ENCODE measurements at regions not wholly inside any gene's neighbourhood (a gene's known extent, or its start where the extent isn't known, plus 50 kb on each side); places are given as distances from the start of the nearest gene placed in this dataset.

DNA sequence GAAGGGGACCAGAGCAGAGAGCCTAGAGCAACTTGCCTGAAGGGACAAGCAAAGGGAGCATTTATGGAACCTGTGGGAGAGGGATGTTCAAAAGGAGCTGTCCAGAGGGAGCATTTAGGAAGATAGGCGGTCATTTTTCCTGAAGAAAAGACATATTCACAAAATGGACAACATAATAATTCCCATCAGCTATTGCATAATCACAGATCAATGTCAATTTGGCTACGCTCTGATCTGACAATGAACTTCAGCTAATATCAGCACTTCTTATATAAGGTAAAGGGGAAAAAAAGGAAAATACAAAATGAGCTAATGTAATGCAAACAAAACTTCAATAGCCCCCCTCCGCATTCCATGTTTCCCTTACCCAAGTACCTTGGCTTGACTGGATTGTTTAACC, 291.1 kb upstream of the CDH7 start:
- Histone ChIP-seq H3K9me3 (ENCODE audit: control insufficient read depth, low read depth, low read length) (no peaks in the 10 kb centered on the region), H3K27ac (ENCODE audit: low read length) (no peak overlapping the region), H3K9ac (ENCODE audit: low read length) (no peak overlapping the region), H3K4me1 (ENCODE audit: control insufficient read depth, low read depth, low read length) (no peaks in the 10 kb centered on the region), H3K27me3 (ENCODE audit: control insufficient read depth, insufficient read depth, low read length) (no peaks in the 10 kb centered on the region), H3K4me3 (ENCODE audit: low read length) (no peak overlapping the region), H3K36me3 (ENCODE audit: control insufficient read depth, low read depth, low read length) (no peaks in the 10 kb centered on the region)

DNA sequence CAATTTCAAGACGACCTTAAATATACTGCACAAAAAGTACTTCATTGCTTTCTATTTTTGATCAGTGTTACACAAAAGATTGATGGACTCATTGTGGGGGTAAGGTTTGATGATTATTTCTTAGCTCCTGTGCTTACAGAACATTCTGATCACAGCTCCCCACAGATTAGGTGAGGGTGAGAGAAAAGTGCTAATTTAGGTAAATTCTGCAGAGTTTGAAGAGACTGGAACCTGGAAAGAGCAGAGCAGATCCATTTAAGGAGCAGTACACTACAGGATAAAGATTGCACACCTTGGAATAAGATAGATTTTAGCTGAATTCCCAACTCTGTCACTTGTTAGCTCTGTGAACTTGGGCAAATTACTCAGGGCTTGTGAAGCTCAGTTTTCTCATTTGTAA, 291.9 kb upstream of the CDH7 start:
- H3K27me3 ChIP-seq (ENCODE audit: control insufficient read depth, insufficient read depth, low read length): no peaks in the 10 kb centered on the region

DNA sequence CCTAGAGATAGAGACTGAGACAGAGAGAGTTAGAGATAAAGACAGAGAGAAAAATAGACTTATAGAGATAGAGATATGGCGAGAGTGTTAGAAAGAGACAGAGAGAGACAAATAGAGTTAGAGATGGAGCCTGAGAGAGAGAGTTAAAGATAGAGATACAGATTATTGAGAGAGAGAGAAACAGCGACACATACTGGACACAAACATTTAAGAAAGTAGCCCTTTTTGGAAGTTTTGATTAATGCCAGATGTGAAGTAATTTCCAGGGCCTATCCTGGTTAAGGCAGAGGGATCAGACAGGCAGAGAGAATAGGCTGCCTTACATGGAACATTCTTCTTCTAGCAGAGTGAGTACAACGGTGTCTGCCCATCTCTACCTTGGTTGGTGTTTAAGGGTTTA, 311.6 kb upstream of the CDH7 start:
- Histone ChIP-seq H3K4me3 (ENCODE audit: low read length) (no peak overlapping the region), H3K4me1 (ENCODE audit: control insufficient read depth, low read depth, low read length) (no peaks in the 10 kb centered on the region), H3K27me3 (ENCODE audit: control insufficient read depth, insufficient read depth, low read length) (no peaks in the 10 kb centered on the region), H3K27ac (ENCODE audit: low read length) (no peak overlapping the region), H3K9ac (ENCODE audit: low read length) (no peak overlapping the region), H3K9me3 (ENCODE audit: control insufficient read depth, low read depth, low read length) (peaks cover 4% of the 10 kb centered on the region), H3K36me3 (ENCODE audit: control insufficient read depth, low read depth, low read length) (no peaks in the 10 kb centered on the region)

More for the DNA sequence above, 291.9 kb upstream of the CDH7 start:
- H3K4me1 ChIP-seq (ENCODE audit: control insufficient read depth, low read depth, low read length): no peaks in the 10 kb centered on the region
- H3K36me3 ChIP-seq (ENCODE audit: control insufficient read depth, low read depth, low read length): no peaks in the 10 kb centered on the region
- H3K9ac ChIP-seq (ENCODE audit: low read length): no peak overlapping the region
- no peaks in the 10 kb centered on the region for H3K9me3 ChIP-seq (ENCODE audit: control insufficient read depth, low read depth, low read length)
- no peak overlapping the region for H3K4me3 ChIP-seq (ENCODE audit: low read length)
- H3K27ac ChIP-seq (ENCODE audit: low read length): no peak overlapping the region

DNA sequence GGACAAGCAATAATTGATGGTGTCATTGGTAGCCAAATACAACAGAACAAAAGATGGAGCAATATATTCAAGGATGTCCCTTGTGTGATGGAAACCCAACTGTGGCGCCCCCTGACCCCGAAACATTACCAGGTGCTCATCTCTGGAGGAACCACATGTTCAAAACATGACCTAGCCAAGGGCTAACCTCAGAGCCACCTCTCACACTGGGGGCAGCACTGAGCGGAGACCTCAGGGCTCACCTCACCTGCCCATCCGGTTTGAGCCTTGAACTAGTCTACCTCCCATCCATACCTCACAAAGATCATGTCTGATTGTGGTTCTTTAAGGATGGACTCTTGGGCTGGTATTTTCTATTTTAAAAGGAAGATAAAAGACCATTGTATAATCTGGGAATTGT, 314.4 kb upstream of the CDH7 start:
- no peak overlapping the region for H3K27ac ChIP-seq (ENCODE audit: low read length)
- H3K4me1 ChIP-seq (ENCODE audit: control insufficient read depth, low read depth, low read length): no peaks in the 10 kb centered on the region
- peaks cover 4% of the 10 kb centered on the region for H3K9me3 ChIP-seq (ENCODE audit: control insufficient read depth, low read depth, low read length)
- no peak overlapping the region for H3K4me3 ChIP-seq (ENCODE audit: low read length)
- H3K27me3 ChIP-seq (ENCODE audit: control insufficient read depth, insufficient read depth, low read length): no peaks in the 10 kb centered on the region
- no peaks in the 10 kb centered on the region for H3K36me3 ChIP-seq (ENCODE audit: control insufficient read depth, low read depth, low read length)
- H3K9ac ChIP-seq (ENCODE audit: low read length): no peak overlapping the region

DNA sequence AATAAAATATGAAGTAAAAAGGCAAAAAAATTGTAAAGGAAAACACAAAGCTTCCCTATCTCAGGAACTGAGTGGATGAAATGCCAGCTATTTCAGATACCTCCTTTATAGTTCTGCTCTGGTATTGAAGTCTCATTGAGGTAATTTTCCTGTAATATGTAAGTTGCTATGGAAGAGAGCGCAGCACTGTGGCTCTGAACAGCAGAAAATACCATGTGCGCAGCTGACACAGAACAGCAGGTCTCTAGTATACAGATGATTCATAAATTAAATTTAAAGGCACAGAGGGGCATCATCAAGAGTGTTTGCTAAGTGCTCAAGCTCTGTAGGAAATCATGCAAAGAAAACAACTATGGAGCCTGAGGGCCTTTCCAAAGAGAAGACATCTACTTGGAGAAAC, 315.3 kb upstream of the CDH7 start:
- Histone ChIP-seq H3K4me1 (ENCODE audit: control insufficient read depth, low read depth, low read length) (no peaks in the 10 kb centered on the region), H3K9ac (ENCODE audit: low read length) (no peak overlapping the region), H3K4me3 (ENCODE audit: low read length) (no peak overlapping the region), H3K27me3 (ENCODE audit: control insufficient read depth, insufficient read depth, low read length) (no peaks in the 10 kb centered on the region), H3K27ac (ENCODE audit: low read length) (no peak overlapping the region), H3K9me3 (ENCODE audit: control insufficient read depth, low read depth, low read length) (peaks cover 4% of the 10 kb centered on the region), H3K36me3 (ENCODE audit: control insufficient read depth, low read depth, low read length) (no peaks in the 10 kb centered on the region)

DNA sequence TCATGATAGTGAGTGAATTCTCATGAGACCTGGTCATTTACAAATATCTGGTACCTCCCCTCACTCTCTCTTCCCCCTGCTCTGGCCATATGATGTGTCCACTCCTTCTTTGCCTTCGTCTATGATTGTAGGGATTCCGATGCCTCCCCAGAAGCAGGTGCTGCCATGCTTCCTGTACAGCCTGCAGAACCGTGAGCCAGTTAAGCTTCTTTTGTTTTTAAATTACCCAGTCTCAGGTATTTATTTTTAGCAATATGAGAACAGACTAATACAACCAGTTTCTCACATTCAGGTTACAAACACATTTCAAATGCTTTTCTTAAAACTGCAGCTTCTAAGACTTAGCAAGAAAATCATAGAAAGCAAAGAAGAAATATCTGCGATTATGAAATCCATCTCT, 321.2 kb upstream of the CDH7 start:
- H3K9ac ChIP-seq (ENCODE audit: low read length): no peak overlapping the region
- H3K27me3 ChIP-seq (ENCODE audit: control insufficient read depth, insufficient read depth, low read length): no peaks in the 10 kb centered on the region
- H3K4me3 ChIP-seq (ENCODE audit: low read length): no peak overlapping the region
- no peaks in the 10 kb centered on the region for H3K4me1 ChIP-seq (ENCODE audit: control insufficient read depth, low read depth, low read length)
- no peaks in the 10 kb centered on the region for H3K36me3 ChIP-seq (ENCODE audit: control insufficient read depth, low read depth, low read length)
- H3K27ac ChIP-seq (ENCODE audit: low read length): no peak overlapping the region
- H3K9me3 ChIP-seq (ENCODE audit: control insufficient read depth, low read depth, low read length): no peaks in the 10 kb centered on the region

DNA sequence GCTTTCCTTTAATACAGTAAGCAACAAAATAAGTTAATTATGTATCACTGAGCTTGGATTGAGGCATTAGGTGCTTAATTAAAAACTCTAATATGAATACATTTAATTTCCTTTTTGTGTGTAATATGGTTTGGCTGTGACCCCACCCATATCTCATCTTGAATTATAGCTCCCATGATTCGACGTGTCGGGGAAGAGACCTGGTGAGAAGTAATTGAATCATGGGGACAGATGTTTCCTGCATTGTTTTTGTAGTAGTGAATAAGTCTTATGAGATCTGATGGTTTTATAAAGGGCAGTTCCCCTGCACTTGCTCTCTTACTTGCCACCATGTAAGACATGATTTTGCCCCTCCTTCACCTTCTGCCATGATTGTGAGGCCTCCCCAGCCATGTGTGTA, 325.4 kb upstream of the CDH7 start:
- Histone ChIP-seq H3K27ac (ENCODE audit: low read length) (no peak overlapping the region), H3K9me3 (ENCODE audit: control insufficient read depth, low read depth, low read length) (peaks cover 2% of the 10 kb centered on the region), H3K4me3 (ENCODE audit: low read length) (no peak overlapping the region), H3K4me1 (ENCODE audit: control insufficient read depth, low read depth, low read length) (no peaks in the 10 kb centered on the region), H3K27me3 (ENCODE audit: control insufficient read depth, insufficient read depth, low read length) (no peaks in the 10 kb centered on the region), H3K9ac (ENCODE audit: low read length) (no peak overlapping the region), H3K36me3 (ENCODE audit: control insufficient read depth, low read depth, low read length) (no peaks in the 10 kb centered on the region)

DNA sequence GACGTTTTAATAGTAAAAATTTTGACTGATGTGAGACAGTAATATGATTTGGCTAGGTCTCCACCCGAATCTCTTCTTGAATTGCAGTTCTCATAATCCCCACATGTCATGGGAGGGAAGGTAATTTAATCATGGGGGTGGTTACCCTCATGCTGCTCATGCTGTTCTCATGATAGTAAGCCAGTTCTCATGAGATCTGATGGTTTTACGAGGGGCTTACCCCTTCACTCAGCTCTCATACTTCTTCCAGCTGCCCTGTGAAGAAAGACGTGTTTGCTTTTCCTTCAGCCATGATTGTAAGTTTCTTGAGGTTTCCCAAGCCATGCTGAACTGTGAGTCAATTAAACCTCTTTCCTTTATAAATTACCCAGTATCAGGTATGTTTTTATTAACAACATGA, 327.0 kb upstream of the CDH7 start:
- Histone ChIP-seq H3K4me3 (ENCODE audit: low read length) (no peak overlapping the region), H3K9me3 (ENCODE audit: control insufficient read depth, low read depth, low read length) (peaks cover 2% of the 10 kb centered on the region), H3K9ac (ENCODE audit: low read length) (no peak overlapping the region), H3K27ac (ENCODE audit: low read length) (no peak overlapping the region), H3K36me3 (ENCODE audit: control insufficient read depth, low read depth, low read length) (no peaks in the 10 kb centered on the region), H3K27me3 (ENCODE audit: control insufficient read depth, insufficient read depth, low read length) (no peaks in the 10 kb centered on the region), H3K4me1 (ENCODE audit: control insufficient read depth, low read depth, low read length) (no peaks in the 10 kb centered on the region)

DNA sequence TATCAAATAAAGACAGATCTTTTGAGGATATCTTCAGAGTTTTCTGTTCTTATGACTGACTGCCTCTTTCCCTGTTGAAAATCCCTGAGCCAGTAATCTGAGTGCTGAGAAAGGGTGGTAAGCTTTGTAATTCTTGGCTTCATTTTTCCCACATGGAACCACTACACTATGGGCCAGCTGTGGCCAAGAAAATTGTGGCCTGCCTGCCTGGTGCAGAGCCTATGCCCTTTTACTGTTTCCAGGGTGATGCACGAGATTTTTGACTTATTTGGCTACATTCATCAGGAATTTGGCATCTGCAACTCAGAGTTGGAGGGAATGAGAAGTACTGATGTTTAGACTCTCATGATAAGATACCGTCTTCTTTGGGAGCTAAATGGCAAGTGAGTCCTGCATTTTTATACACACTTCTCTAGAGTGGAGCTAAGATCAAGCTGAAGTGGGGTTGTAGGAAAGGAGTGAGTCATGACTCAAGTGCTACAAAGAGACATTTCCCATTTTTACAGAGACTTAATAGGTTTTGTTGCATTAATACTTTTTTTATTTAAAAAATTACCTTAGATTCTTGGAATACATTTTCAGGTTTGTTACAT, 328.2 kb upstream of the CDH7 start:
- Histone ChIP-seq H3K27me3 (ENCODE audit: control insufficient read depth, insufficient read depth, low read length) (no peaks in the 10 kb centered on the region), H3K27ac (ENCODE audit: low read length) (no peak overlapping the region), H3K4me1 (ENCODE audit: control insufficient read depth, low read depth, low read length) (no peaks in the 10 kb centered on the region), H3K9me3 (ENCODE audit: control insufficient read depth, low read depth, low read length) (peaks cover 2% of the 10 kb centered on the region), H3K4me3 (ENCODE audit: low read length) (no peak overlapping the region), H3K36me3 (ENCODE audit: control insufficient read depth, low read depth, low read length) (no peaks in the 10 kb centered on the region), H3K9ac (ENCODE audit: low read length) (no peak overlapping the region)

DNA sequence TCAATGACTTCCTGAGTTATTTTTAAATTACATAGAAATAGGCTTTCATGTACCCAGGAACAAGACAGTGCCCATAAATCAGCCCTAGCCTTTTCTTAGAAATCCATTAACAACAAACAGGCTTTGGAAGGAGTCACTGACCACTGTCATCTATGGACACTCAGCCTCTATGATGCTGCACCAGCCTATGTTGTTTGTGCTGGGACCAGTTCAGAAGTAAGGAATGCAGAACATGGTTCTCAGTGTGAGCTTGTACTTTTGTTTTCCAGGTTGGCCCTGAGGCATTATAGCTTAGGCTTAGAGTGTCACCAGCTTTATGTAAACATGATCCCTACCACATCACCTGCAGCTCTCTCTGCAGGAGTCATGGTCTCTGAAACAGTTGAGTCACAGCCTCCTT, 335.7 kb upstream of the CDH7 start:
- Histone ChIP-seq H3K4me3 (ENCODE audit: low read length) (no peak overlapping the region), H3K9ac (ENCODE audit: low read length) (no peak overlapping the region), H3K27me3 (ENCODE audit: control insufficient read depth, insufficient read depth, low read length) (no peaks in the 10 kb centered on the region), H3K27ac (ENCODE audit: low read length) (no peak overlapping the region), H3K36me3 (ENCODE audit: control insufficient read depth, low read depth, low read length) (no peaks in the 10 kb centered on the region), H3K4me1 (ENCODE audit: control insufficient read depth, low read depth, low read length) (peaks cover 4% of the 10 kb centered on the region), H3K9me3 (ENCODE audit: control insufficient read depth, low read depth, low read length) (peaks cover 7% of the 10 kb centered on the region)

DNA sequence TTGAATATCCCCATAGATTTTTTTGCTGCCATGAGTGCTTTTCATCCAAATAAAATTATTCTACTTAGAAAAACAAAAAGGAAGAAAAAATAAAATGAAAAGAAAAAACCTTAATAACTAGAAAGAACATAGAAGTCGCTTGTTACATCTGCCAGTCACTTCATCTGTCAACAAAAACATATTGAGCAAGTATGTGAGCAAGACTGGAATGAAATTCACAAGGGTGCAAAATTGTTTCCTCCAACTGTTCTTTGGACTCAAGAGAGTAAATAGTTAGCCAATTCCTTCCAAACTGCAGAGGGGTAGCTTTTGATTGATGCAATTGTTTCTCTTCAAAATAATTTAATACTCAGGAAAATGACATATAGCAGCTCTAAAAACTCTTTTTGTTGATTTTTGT, 336.3 kb upstream of the CDH7 start:
- H3K36me3 ChIP-seq (ENCODE audit: control insufficient read depth, low read depth, low read length): no peaks in the 10 kb centered on the region
- H3K4me1 ChIP-seq (ENCODE audit: control insufficient read depth, low read depth, low read length): peaks cover 4% of the 10 kb centered on the region
- H3K27me3 ChIP-seq (ENCODE audit: control insufficient read depth, insufficient read depth, low read length): no peaks in the 10 kb centered on the region
- H3K4me3 ChIP-seq (ENCODE audit: low read length): no peak overlapping the region
- no peak overlapping the region for H3K27ac ChIP-seq (ENCODE audit: low read length)
- H3K9me3 ChIP-seq (ENCODE audit: control insufficient read depth, low read depth, low read length): peaks cover 7% of the 10 kb centered on the region
- no peak overlapping the region for H3K9ac ChIP-seq (ENCODE audit: low read length)

DNA sequence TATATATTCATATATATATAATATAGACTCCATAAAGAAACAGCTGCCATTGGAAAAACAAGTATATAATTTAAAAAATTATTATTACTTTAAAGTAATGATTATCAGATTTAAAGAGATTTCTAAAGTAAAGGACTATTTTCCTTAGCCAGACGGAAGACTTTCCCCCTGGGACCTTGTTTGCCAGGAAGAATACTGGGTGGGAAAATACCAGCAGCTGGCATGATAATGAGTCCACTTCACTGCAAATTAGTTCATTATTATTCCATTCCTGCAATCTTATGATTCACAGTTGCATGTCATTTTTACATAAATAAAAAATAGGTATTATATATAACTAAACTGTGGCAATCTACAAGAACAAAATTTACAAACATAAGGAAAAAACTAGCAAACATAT, 339.8 kb upstream of the CDH7 start:
- Histone ChIP-seq H3K27me3 (ENCODE audit: control insufficient read depth, insufficient read depth, low read length) (no peaks in the 10 kb centered on the region), H3K9me3 (ENCODE audit: control insufficient read depth, low read depth, low read length) (no peaks in the 10 kb centered on the region), H3K9ac (ENCODE audit: low read length) (no peak overlapping the region), H3K4me1 (ENCODE audit: control insufficient read depth, low read depth, low read length) (peaks cover 4% of the 10 kb centered on the region), H3K4me3 (ENCODE audit: low read length) (no peak overlapping the region), H3K27ac (ENCODE audit: low read length) (no peak overlapping the region), H3K36me3 (ENCODE audit: control insufficient read depth, low read depth, low read length) (no peaks in the 10 kb centered on the region)
